ENCODE measurements at regions not wholly inside any gene's neighbourhood (a gene's known extent, or its start where the extent isn't known, plus 50 kb on each side); places are given as distances from the start of the nearest gene placed in this dataset.

- intact Hi-C loops (cut with DNase I) = no loop called here
- DNase-seq (ENCODE audit: low spot score) = no peak
Observed at GRCh38 chr12:94053676-94054075, 94.7 kb upstream of the PLXNC1 start.

- no peak for DNase-seq (ENCODE audit: low spot score)
- intact Hi-C loops (cut with DNase I) = no loop called here
Observed at GRCh38 chr12:94055528-94055927, 92.8 kb upstream of the PLXNC1 start.

GRCh38 chr12:94056419-94057158, 91.8 kb upstream of the PLXNC1 start:
- intact Hi-C loops (cut with DNase I) = no loop called here
- no peak for DNase-seq (ENCODE audit: low spot score)

- DNase-seq (ENCODE audit: low spot score) = no peak
- intact Hi-C loops (cut with DNase I) = no loop called here
Observed at GRCh38 chr12:94057262-94058151, 90.9 kb upstream of the PLXNC1 start.

- intact Hi-C loops (cut with DNase I) = no loop called here
- no peak for DNase-seq (ENCODE audit: low spot score)
Observed at GRCh38 chr12:94059394-94060368, 88.7 kb upstream of the PLXNC1 start.

GRCh38 chr12:94062194-94062593, 86.2 kb upstream of the PLXNC1 start:
- intact Hi-C loops (cut with DNase I) = no loop called here

GRCh38 chr12:94062796-94063635, 85.4 kb upstream of the PLXNC1 start:
- intact Hi-C loops (cut with DNase I) = no loop called here
- DNase-seq (ENCODE audit: low spot score) = no peak

More at GRCh38 chr12:94062194-94062593, 86.2 kb upstream of the PLXNC1 start:
- DNase-seq (ENCODE audit: low spot score) = no peak

- intact Hi-C loops (cut with DNase I) = loop anchor here in 1 of 2 donors (5.0 kb wide), 1 partner anchor 158 kb away; no protein-coding TSS in a partner anchor
- no peak for DNase-seq (ENCODE audit: low spot score)
Observed at GRCh38 chr12:94070520-94070919, 77.9 kb upstream of the PLXNC1 start.

- intact Hi-C loops (cut with DNase I) = loop anchor here in 1 of 2 donors (5.0 kb wide), 1 partner anchor 159 kb away; no protein-coding TSS in a partner anchor
- no peak for DNase-seq (ENCODE audit: low spot score)
Observed at GRCh38 chr12:94071258-94071657, 77.1 kb upstream of the PLXNC1 start.

GRCh38 chr12:94073441-94074051, 74.8 kb upstream of the PLXNC1 start:
- no peak for DNase-seq (ENCODE audit: low spot score)
- intact Hi-C loops (cut with DNase I) = loop anchor here in 1 of 2 donors (5.0 kb wide), 1 partner anchor 161 kb away; no protein-coding TSS in a partner anchor

GRCh38 chr12:94074216-94074979, 74.0 kb upstream of the PLXNC1 start:
- intact Hi-C loops (cut with DNase I) = loop anchor here in 1 of 2 donors (5.0 kb wide), 1 partner anchor 162 kb away; no protein-coding TSS in a partner anchor
- DNase-seq (ENCODE audit: low spot score) = peak; percentile 89

- peak; percentile 90 for DNase-seq (ENCODE audit: low spot score)
- intact Hi-C loops (cut with DNase I) = loop anchor here in 1 of 2 donors (5.0 kb wide), 1 partner anchor 163 kb away; no protein-coding TSS in a partner anchor
Observed at GRCh38 chr12:94074980-94075629, 73.3 kb upstream of the PLXNC1 start.

GRCh38 chr12:94077209-94077608, 71.2 kb upstream of the PLXNC1 start:
- intact Hi-C loops (cut with DNase I) = no loop called here
- no peak for DNase-seq (ENCODE audit: low spot score)

- intact Hi-C loops (cut with DNase I) = no loop called here
- DNase-seq (ENCODE audit: low spot score) = no peak
Observed at GRCh38 chr12:94078138-94078723, 70.1 kb upstream of the PLXNC1 start.

GRCh38 chr12:94078736-94079509, 69.5 kb upstream of the PLXNC1 start:
- DNase-seq (ENCODE audit: low spot score) = no peak
- intact Hi-C loops (cut with DNase I) = no loop called here
